GM12873 (cell line): ENCODE measurements at regions not wholly inside any gene's neighbourhood (a gene's known extent, or its start where the extent isn't known, plus 50 kb on each side); places are given as distances from the start of the nearest gene placed in this dataset.

ENCODE experiments used
- TF ChIP-seq, protein P1 (sequence below): IDR thresholded peaks from 2 replicates; pipeline ENCODE4 v1.5.1; 2012; ENCODE audit warnings: low read depth, mild to moderate bottlenecking, moderate library complexity, low read length, control low read depth; ENCODE audit not compliant: insufficient read depth; ENCODE audit errors: missing control alignments

DNA sequence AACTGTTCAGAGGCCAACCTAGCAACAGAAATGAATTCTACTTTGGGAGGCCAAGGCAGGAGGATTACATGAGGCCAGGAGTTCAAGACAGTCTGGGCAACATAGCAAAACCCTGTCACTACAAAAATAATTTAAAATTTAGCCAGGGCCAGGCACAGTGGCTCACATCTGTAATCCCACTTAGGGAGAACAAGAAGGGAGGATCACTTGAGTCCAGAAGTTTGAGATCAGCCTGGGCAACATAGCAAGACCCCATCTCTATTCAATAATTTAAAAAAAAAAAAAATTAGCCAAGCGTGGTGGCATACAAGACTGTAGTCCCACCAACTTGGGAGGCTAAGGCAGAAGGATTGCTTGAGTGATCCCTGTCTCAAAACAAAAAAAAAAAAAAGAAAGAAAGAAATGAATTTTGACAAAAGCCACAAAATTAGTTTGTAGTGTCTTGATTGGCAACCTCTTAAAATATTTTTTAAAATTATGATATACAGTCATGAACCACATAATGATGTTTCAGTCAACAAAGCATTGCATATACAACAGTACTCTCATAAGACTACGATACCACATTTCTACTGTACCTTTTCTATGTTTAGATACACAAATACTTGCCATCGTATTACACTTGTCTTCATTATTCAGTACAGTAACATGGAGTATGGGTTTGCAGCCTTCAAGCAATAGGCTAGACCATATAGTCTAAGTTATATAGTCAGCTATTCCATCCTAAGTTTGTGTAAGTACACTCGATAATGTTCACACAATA, 130.7 kb downstream of the ZFP36L2 start:
- TF ChIP-seq, protein P1, sequence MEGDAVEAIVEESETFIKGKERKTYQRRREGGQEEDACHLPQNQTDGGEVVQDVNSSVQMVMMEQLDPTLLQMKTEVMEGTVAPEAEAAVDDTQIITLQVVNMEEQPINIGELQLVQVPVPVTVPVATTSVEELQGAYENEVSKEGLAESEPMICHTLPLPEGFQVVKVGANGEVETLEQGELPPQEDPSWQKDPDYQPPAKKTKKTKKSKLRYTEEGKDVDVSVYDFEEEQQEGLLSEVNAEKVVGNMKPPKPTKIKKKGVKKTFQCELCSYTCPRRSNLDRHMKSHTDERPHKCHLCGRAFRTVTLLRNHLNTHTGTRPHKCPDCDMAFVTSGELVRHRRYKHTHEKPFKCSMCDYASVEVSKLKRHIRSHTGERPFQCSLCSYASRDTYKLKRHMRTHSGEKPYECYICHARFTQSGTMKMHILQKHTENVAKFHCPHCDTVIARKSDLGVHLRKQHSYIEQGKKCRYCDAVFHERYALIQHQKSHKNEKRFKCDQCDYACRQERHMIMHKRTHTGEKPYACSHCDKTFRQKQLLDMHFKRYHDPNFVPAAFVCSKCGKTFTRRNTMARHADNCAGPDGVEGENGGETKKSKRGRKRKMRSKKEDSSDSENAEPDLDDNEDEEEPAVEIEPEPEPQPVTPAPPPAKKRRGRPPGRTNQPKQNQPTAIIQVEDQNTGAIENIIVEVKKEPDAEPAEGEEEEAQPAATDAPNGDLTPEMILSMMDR = no peak

DNA sequence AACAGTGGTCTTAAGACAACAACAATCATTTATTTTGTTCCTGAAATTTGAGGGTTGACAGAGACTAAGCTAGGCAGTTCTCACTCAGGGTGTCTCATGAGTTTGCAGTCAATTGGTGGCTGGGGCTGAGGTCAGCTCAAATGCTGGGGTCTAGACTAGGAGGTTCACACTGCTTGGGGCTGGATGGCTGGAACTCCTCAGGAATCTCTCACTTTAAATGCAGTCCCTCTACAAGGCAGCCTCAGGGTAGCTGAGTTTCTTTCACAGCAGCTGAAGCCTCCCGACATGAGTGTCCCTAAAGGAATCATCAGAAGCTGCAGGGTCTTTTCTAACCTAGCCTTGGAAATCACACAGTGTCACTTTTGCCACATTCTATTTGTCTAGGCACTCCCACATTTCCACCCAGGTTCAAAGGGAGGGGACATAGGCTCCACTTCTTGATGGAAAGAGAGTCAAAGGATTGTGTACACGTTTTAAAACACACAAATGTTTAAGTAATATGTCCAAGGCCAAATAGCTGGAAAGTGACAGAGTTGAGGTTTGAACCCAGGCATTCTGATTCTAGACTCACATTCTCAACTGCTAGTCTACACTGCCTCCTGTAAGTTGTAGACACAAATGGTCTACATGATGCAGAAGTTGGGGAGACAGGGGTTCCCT, 133.8 kb downstream of the ZFP36L2 start:
- TF ChIP-seq, protein P1 = no peak

DNA sequence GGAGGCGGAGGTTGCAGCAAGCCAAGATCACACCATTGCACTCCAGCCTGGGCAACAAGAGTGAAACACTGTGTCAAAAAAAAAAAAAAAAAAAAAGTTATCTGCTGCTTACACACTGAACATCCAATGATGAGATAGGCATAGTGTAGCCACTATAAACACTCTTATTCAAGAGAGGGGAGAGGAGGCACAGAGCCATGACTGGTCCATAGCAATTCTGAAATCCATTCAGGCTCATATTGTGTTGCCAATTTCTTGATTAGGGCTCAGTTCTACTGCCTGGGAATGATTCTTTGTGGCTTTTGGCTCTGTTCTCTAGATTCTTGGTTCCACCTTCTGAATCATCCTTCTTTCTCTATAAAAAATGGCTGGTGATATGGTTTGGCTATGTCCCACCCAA, 136.1 kb downstream of the ZFP36L2 start:
- TF ChIP-seq, protein P1 = no peak

DNA sequence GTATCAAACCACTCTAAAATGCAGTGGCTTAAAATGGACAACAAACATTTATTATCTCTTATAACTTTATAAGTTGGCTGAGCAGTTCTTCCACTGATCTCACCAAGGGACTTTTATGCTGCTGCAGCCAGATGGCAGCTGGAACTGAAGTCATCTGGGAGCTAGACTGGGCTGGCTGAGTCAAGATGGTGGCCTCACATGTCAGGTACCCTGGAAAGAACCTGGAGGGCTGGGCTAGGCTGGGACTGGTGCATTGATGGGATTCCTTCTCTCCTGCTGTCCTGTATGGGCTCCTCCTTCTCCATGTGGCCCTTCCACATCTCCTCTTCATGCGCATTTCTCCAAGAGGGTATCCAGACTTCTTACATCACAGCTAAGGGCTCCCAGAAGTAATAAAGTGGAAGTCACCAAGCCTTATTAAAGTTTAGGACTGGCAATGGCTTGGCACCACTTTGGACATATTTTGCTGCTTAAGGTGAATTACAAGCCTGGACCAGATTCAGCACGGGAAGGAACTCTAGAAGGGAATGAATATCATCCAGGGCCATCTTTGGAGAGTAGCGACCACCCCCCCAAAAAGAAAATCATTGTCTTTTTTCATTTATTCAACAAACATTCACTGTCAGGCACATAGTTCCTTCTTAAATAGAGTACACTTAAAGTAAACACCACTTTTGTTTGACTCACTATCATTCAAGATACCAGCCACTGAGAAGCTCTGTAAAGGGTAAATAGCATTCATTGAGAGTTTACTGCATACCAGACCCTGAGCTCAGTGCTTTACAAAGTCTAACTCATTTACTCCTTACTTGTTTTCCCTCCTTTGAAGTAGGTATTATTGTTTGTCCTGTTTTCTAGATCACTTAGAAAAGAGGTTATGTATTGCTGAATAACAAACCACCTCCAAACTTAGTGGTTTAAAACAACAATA, 138.0 kb downstream of the ZFP36L2 start:
- TF ChIP-seq, protein P1 = no peak

DNA sequence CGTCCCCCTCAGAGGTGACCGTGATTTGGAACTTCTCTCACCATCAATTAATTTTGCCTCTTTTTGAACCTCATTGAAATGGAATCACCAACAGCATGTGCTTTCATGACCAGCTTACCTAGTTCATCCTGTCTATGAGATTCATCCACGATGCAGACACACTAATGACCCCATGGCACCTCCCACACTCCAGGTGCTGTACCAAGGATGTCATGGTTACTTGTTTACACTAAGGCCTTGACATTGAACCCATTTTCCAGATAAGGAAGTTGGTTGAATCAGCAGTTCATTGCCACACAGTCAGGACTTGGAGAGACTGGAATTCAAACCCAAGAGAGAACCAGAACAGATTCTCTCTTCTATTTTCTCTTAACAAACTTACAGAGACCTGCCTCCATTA, 139.0 kb downstream of the ZFP36L2 start:
- TF ChIP-seq, protein P1 = no peak

DNA sequence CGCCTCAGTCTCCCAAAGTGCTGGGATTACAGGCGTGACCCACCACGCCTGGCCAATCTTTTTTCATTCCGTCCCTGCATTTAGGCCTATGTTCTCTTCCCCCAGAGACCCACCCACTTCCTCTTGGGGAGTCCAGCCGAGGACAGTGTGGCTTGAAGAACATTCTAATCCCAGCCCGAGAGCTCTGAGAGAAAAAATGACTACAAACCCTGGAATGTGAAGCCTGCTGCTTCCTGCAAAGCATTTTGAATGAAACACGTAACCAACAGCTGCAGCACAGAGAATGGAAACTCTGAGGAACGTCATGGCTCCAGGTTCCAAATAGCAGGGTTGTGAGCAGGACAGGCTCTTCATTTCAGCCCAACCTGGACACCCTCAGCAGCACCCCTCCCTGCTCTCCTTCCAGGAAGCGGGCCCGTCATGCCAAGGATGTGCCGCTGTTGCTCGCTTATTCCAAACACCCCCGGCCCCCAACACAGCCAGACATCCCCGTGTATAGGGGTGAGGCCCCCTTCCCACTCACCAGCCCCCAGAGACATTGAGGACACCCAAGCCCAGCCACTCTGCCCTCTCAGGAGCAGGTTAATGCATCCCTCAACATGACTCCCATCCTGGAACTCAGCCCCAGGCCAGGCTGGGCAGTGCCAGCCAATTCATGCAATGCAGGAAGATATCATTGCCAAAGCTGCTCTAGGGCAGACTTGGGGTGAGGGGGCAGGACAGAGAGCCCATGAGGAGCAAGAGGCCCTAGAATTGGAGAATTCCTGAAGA, 139.8 kb downstream of the ZFP36L2 start:
- TF ChIP-seq, protein P1 = no peak

DNA sequence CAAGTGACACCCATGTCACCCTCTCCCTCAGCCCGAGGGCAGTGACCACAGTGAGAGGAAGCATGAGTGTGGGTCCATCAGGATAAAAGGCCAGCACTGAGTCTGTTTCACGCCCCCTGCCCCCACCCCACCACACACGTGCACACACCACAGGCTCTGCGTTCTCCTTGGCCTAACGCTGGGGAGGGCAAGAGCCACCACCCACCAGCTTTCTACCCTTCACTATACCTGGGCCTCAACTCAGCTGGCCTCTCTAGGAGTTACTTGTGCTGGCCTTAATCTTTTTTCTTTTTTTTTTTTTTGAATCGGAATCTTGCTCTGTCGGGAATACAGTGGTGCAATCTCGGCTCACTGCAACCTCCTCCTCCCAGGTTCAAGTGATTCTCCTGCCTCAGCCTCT, 140.5 kb downstream of the ZFP36L2 start:
- TF ChIP-seq, protein P1 = no peak
